Inflammatory macrophage treated with lipopolysaccharide for 4 hours (primary cell): ENCODE measurements at regions not wholly inside any gene's neighbourhood (a gene's known extent, or its start where the extent isn't known, plus 50 kb on each side); places are given as distances from the start of the nearest gene placed in this dataset.
A peak's percentile ranks its signal among the peaks of the same experiment; 100 is the strongest.

Source experiments
- DNase-seq: peaks from one replicate; pipeline ENCODE4 v3.0.0-alpha.2; 2020

DNA sequence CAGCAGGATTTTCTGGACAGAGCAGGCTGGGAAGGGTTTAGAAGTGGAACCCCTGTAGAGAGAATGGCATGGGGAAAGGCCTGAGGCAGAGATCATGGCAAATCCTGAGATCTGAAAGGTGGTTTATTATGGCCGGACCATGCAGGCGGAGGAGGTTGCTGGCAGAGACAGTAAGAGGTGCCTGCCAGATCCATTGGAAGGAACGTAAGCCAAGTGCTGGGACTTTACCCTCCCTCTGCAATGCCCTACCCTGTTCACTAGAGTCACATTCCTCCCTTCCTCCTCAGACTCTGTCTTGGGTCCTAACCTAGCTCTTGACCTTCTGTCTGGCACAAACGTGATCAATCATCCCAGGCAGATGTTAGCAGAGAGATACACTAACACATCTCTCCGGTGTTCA is 66.4 kb upstream of the SLC22A23 start:
- no peak for DNase-seq

DNA sequence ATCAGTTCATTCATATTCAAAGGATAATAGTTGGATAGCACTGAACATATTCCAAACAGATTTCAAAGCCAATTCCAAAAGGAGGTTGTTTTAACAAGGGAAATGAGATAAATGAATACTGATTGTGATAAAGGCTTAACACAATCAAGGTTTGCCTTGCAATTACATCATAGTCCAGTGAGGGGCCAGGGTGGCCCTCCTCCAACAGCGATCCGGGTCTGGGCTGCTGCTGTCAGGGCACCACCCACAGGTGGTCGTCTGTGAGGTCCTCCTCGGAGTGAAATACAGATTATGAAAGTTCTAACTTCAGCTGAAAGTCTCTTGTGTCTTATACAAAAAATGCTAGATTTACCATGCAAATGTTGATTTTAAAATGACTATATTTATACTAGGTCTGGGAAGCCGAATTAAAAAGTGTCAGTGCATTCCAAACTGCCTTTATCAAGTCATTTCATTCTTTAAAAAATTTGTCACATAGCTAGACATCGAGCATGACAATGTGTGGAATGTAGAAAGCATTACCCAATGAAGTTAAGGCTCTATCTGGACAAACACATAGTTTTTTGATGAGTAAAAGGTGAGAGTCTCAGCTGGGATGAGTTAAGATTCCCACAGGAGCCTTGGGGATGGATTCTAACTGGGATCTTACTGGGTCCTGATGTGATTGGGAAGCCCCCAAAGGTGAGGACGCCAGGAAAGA is 65.9 kb upstream of the SLC22A23 start:
- DNase-seq = no peak

- no peak for DNase-seq
Measured at GRCh38 chr6:3520281-3521230, 63.7 kb upstream of the SLC22A23 start.

DNA sequence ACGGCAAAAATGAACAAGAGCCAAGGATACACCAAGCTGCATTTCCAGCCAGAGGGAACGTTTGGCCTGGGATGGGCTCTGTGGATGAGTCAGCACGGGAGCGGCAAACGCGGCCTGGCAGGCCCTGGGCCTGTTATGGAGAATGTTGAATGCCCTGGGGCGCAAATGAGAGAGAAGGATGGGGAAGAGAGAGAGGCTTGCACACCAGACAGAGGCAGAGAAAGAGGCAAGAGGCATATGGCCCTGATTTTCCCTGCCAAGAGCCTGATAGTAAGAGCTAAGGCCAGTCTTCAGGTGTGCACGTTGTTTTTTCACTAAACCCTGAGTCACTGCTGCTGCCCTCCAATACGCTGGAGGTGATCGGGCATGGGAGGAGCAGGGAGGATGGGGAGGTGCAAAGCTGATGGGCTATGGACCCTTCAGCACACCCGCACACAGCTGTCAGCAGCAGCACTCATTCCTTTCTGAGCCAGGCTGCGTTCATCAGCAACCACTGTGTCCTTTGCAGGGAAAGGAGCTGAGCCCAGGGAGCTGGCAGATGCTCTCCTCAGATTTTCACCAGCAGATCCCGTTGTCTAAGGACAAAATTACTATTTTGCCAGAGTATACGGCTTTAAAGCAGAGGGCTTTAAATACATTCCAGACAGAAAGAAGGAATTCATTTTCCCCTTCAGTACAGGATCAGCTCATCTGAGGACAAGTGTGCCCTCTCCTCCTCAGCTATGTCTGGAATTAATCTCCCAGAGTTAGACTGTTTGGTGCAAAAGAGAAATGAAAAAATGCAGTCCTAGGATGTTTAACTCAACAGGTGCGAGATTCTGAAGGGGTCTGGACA is 61.7 kb upstream of the SLC22A23 start:
- DNase-seq = no peak

- DNase-seq = peak; percentile 7
Measured at GRCh38 chr6:3517350-3517749, 60.5 kb upstream of the SLC22A23 start.

GRCh38 chr6:3516092-3516491 is 59.2 kb upstream of the SLC22A23 start:
- peak; percentile 3 for DNase-seq

DNA sequence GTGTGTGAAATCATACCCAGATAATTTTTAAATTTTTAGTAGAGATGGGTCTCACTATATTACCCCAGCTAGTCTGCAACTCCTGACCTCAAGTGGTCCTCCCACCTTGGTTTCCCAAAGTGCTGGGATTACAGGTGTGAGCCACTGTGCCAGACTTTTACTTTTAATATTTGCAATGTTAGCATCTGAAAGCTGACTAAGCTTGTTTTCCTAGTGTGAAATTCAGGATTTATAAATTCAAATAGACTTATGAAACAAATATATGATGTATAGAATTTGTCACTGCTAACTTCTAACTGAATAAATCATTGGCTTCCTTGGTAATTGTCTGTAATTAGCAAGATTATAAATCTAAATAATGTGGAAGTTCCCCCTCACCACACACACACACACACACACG is 58.8 kb upstream of the SLC22A23 start:
- DNase-seq = no peak

GRCh38 chr6:3513416-3513815 is 56.6 kb upstream of the SLC22A23 start:
- no peak for DNase-seq

GRCh38 chr6:3512832-3513231 is 56.0 kb upstream of the SLC22A23 start:
- no peak for DNase-seq

- DNase-seq = no peak
Measured at GRCh38 chr6:3510617-3511016, 53.8 kb upstream of the SLC22A23 start.

- no peak for DNase-seq
Measured at GRCh38 chr6:3510178-3510577, 53.3 kb upstream of the SLC22A23 start.

DNA sequence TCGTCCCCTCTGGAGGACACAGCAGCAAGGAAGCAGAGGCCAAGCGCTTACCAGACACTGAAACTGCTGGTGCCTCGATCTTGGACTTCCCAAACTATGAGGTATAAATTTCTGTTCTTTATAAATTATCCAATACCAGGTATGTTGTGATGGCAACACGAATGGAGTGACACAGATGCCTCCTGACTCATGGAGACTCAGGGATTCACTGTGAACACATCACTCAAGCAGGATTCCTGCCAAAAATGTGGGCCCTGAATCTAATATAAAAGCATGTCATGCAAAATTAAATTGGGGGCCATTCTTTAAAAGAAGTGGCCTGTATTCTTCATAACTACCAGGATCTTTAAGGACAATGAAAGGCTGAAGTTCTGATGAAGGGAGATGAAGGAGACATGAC is 52.5 kb upstream of the SLC22A23 start:
- no peak for DNase-seq

GRCh38 chr6:3506751-3507383 is 50.0 kb upstream of the SLC22A23 start:
- DNase-seq = no peak
